CD14-positive monocyte (primary cell): ENCODE measurements at regions not wholly inside any gene's neighbourhood (a gene's known extent, or its start where the extent isn't known, plus 50 kb on each side); places are given as distances from the start of the nearest gene placed in this dataset.

Experiments used
- DNase-seq, 3 donors: peaks; one replicate each; pipeline ENCODE4 v3.0.0-alpha.2; 2011 to 2022
- H2AFZ ChIP-seq: 2 replicates; pipeline ENCODE4 v1.6.0; 2012; ENCODE audit warnings: mild to moderate bottlenecking, low read depth, low read length, inconsistent platforms; ENCODE audit not compliant: insufficient read depth, poor library complexity, severe bottlenecking
- H3K27ac ChIP-seq, 2 donors: 1 replicate in 1 of 2; 2 replicates in 1 of 2; pipeline ENCODE4 v1.5.1; 2012 to 2013; ENCODE audit warnings: low read length in 2 of 2, control low read depth in 1 of 2, inconsistent platforms in 1 of 2, low read depth in 1 of 2, mild to moderate bottlenecking in 1 of 2
- H3K27me3 ChIP-seq, 2 donors: one replicate each; pipeline versions ENCODE4 v1.6.0 to v1.6.1; 2011 to 2013; ENCODE audit warnings: low read length in 2 of 2; ENCODE audit not compliant: control insufficient read depth in 2 of 2, insufficient read depth in 2 of 2
- H3K36me3 ChIP-seq, 2 donors: replicated peaks in 1 of 2; 1 replicate in 1 of 2; 2 replicates in 1 of 2; pipeline versions ENCODE4 v1.5.1 to v1.6.1; 2012 to 2013; ENCODE audit warnings: low read length in 2 of 2, control low read depth in 1 of 2, inconsistent platforms in 1 of 2, mild to moderate bottlenecking in 1 of 2; ENCODE audit not compliant: insufficient read depth in 2 of 2, control insufficient read depth in 1 of 2
- H3K4me1 ChIP-seq, 2 donors: 1 replicate in 1 of 2; 2 replicates in 1 of 2; pipeline versions ENCODE4 v1.5.1 to v1.6.1; 2012 to 2013; ENCODE audit warnings: low read length in 2 of 2, control low read depth in 1 of 2, inconsistent platforms in 1 of 2, mild to moderate bottlenecking in 1 of 2, moderate library complexity in 1 of 2; ENCODE audit not compliant: insufficient read depth in 2 of 2, control insufficient read depth in 1 of 2
- H3K4me2 ChIP-seq: replicated peaks from 2 replicates; pipeline ENCODE3; 2012; ENCODE audit warnings: low read length, moderate library complexity, mild to moderate bottlenecking; ENCODE audit not compliant: poor library complexity, severe bottlenecking; ENCODE audit errors: extremely low read depth
- H3K4me3 ChIP-seq, 3 experiments: fragments of 200-600 bp in 1 of 3; sonication (generic) in 1 of 3; replicated peaks in 1 of 3; 1 replicate in 2 of 3; 2 replicates in 1 of 3; pipeline ENCODE4 v1.5.1; 2011 to 2013; ENCODE audit warnings: low read length in 3 of 3, mild to moderate bottlenecking in 3 of 3, control low read depth in 2 of 3, low read depth in 2 of 3, inconsistent platforms in 1 of 3, moderate library complexity in 1 of 3
- H3K79me2 ChIP-seq: 2 replicates; pipeline ENCODE4 v1.6.0; 2012; ENCODE audit warnings: mild to moderate bottlenecking, control low read depth, inconsistent platforms, low read length, moderate library complexity; ENCODE audit not compliant: insufficient read depth
- H3K9ac ChIP-seq: 2 replicates; pipeline ENCODE4 v1.6.0; 2017; ENCODE audit warnings: low read length, mild to moderate bottlenecking; ENCODE audit not compliant: insufficient read depth, poor library complexity, severe bottlenecking
- H3K9me3 ChIP-seq, 2 donors: replicated peaks in 1 of 2; 1 replicate in 1 of 2; 2 replicates in 1 of 2; pipeline versions ENCODE4 v1.5.1 to v1.6.1; 2012 to 2013; ENCODE audit warnings: low read length in 2 of 2, control low read depth in 1 of 2; ENCODE audit not compliant: control insufficient read depth in 1 of 2, insufficient read depth in 1 of 2
- H4K20me1 ChIP-seq: 2 replicates; pipeline ENCODE4 v1.6.0; 2012; ENCODE audit warnings: mild to moderate bottlenecking, low read length, control low read depth, moderate library complexity; ENCODE audit not compliant: insufficient read depth
- H3K27ac Mint-ChIP-seq, 7 donors: one replicate each; pipeline ENCODE4 v1.8.0; 2020; ENCODE audit warnings: mild to moderate bottlenecking in 7 of 7, mixed read lengths in 7 of 7, moderate library complexity in 6 of 7, inconsistent platforms in 2 of 7
- H3K27me3 Mint-ChIP-seq, 3 donors: one replicate each; pipeline ENCODE4 v1.8.0; 2021 to 2022; ENCODE audit warnings: low read depth in 3 of 3, mild to moderate bottlenecking in 3 of 3, mixed read lengths in 3 of 3, moderate library complexity in 3 of 3, inconsistent platforms in 1 of 3
- H3K36me3 Mint-ChIP-seq, 2 donors: one replicate each; pipeline ENCODE4 v1.8.0; 2020; ENCODE audit warnings: mixed read lengths in 2 of 2, inconsistent platforms in 1 of 2, mild to moderate bottlenecking in 1 of 2
- H3K4me1 Mint-ChIP-seq: one replicate; pipeline ENCODE4 v1.8.0; 2020; ENCODE audit warnings: mild to moderate bottlenecking, mixed read lengths
- H3K4me3 Mint-ChIP-seq, 2 donors: one replicate each; pipeline ENCODE4 v1.8.0; 2020; ENCODE audit warnings: mild to moderate bottlenecking in 2 of 2, mixed read lengths in 2 of 2, moderate library complexity in 1 of 2
- H3K9me3 Mint-ChIP-seq, 7 donors: one replicate each; pipeline ENCODE4 v1.8.0; 2020 to 2022; ENCODE audit warnings: mixed read lengths in 7 of 7, mild to moderate bottlenecking in 6 of 7, moderate library complexity in 6 of 7, inconsistent platforms in 2 of 7
- CTCF ChIP-seq: fragments of 200-600 bp; IDR thresholded peaks from one replicate; pipeline ENCODE4 v1.8.0; 2022; ENCODE audit warnings: antibody characterized with exemption, mild to moderate bottlenecking
- WGBS: methylation state at CpG from one replicate; pipeline ENCODE4 v1.1.5; 2013; ENCODE audit warnings: missing lambda C conversion rate; ENCODE audit not compliant: insufficient coverage; 5-methylcytosine and 5-hydroxymethylcytosine counted together
- intact Hi-C, 2 donors: fragments of 100-400 bp; cut with micrococcal nuclease; formaldehyde crosslinking; loops; one replicate each; pipeline versions ENCODE4 v1.15.0 to v1.15.1; 2023

GRCh38 chr12:78530100-78530765 is 334.3 kb upstream of the SYT1 start:
- Histone ChIP-seq H3K4me3 (no peak overlapping the region), H4K20me1 (no peaks in the 10 kb centered on the region), H3K27ac (no peak overlapping the region), H3K79me2 (no peaks in the 10 kb centered on the region), H2AFZ (no peak overlapping the region), H3K4me2 (no peak overlapping the region), H3K27me3 (no peaks in the 10 kb centered on the region), H3K36me3 (no peaks in the 10 kb centered on the region), H3K4me1 (no peaks in the 10 kb centered on the region), H3K9me3 (no peaks in the 10 kb centered on the region), H3K9ac (no peak overlapping the region)
- intact Hi-C loops: no loop called here
- Mint-ChIP-seq H3K9me3 (no peaks in the 10 kb centered on the region), H3K27ac (no peak overlapping the region), H3K36me3 (no peaks in the 10 kb centered on the region), H3K4me1 (no peaks in the 10 kb centered on the region), H3K4me3 (no peak overlapping the region), H3K27me3 (no peaks in the 10 kb centered on the region)
- no peak for TF ChIP-seq CTCF
- DNase-seq: no peak
- WGBS: no CpG with 5 or more reads among the region's 4 CpGs

GRCh38 chr12:78531831-78532458 is 332.6 kb upstream of the SYT1 start:
- Histone ChIP-seq H4K20me1 (no peaks in the 10 kb centered on the region), H3K27ac (no peak overlapping the region), H3K36me3 (no peaks in the 10 kb centered on the region), H3K4me3 (no peak overlapping the region), H3K9me3 (no peaks in the 10 kb centered on the region), H3K27me3 (no peaks in the 10 kb centered on the region), H3K9ac (no peak overlapping the region), H2AFZ (no peak overlapping the region), H3K4me1 (no peaks in the 10 kb centered on the region), H3K79me2 (no peaks in the 10 kb centered on the region), H3K4me2 (no peak overlapping the region)
- no peak for TF ChIP-seq CTCF
- Mint-ChIP-seq H3K27ac (no peak overlapping the region), H3K27me3 (peaks cover 0 to 1% (median 0%) of the 10 kb centered on the region in 3 donors), H3K9me3 (no peaks in the 10 kb centered on the region), H3K4me1 (no peaks in the 10 kb centered on the region), H3K4me3 (no peak overlapping the region), H3K36me3 (no peaks in the 10 kb centered on the region)
- 44% methylated on average over 1 of the region's 2 CpGs for WGBS
- intact Hi-C loops: no loop called here
- DNase-seq: no peak
